ENCODE measurements at regions not wholly inside any gene's neighbourhood (a gene's known extent, or its start where the extent isn't known, plus 50 kb on each side); places are given as distances from the start of the nearest gene placed in this dataset.

GRCh38 chr10:128476368-128476725 is 350.1 kb upstream of the MKI67 start:
- no peak for TF ChIP-seq CTCF (IDR thresholded peaks at IDR 0.05; ENCODE audit: borderline replicate concordance, extremely low read depth, low read length, poor library complexity, severe bottlenecking)
- TF ChIP-seq EZH2 (IDR thresholded peaks at IDR 0.05; ENCODE audit: borderline replicate concordance, low read depth, low read length, severe bottlenecking), result no peak
